Coronary artery (tissue), 2 donors: ENCODE measurements at regions not wholly inside any gene's neighbourhood (a gene's known extent, or its start where the extent isn't known, plus 50 kb on each side); places are given as distances from the start of the nearest gene placed in this dataset.
"Not testable (repeated sequence)": the region's sequence is repeated elsewhere in the genome, so short reads cannot be mapped to it uniquely, and the experiment has no call there.

Experiments used
- DNase-seq: peaks from one replicate; pipeline ENCODE4 v3.0.0-alpha.2; 2017; ENCODE audit warnings: low spot score
- H3K27ac ChIP-seq, 2 donors: fragments of 200-600 bp; sonication (generic); one replicate each; pipeline ENCODE4 v1.5.1; 2016 to 2019
- H3K4me3 ChIP-seq: fragments of 200-600 bp; sonication (generic); 2 replicates; pipeline ENCODE4 v1.5.1; 2016; ENCODE audit warnings: mild to moderate bottlenecking, moderate library complexity
- TF ChIP-seq, protein P1 (sequence below): fragments of 200-600 bp; sonication (generic); IDR thresholded peaks from one replicate; pipeline ENCODE4 v1.5.1; 2019; ENCODE audit warnings: antibody characterized with exemption

DNA sequence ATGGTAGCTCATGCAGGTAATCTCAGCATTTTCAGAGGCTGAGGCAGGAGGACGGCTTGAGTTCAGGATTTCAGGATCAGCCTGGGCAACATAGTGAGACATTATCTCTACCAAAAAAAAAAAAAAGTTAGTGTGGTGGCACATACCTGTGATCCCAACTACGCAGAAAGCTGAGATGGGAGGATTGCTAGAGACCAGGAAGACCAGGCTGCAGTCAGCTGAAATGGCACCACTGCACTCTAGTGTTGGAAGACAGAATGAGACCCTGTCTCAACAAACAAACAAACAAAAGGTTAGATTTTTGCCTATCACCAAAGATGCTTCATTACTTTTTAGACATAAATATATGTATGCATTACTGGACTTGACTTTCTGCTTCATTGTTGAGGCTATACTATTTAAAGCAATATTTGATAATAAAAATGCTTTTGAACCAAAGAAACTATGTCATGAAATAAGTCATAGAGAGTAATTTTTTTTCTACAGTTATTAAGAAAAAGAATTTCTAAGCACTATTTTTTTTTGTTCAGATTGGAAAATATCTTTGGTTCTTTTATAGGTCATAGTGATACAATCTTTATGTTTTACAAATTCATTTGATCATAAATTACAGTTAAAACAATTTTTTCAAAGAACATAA, 1180.1 kb upstream of the ATXN8OS start:
- no peak overlapping the region for H3K4me3 ChIP-seq
- TF ChIP-seq, protein P1, sequence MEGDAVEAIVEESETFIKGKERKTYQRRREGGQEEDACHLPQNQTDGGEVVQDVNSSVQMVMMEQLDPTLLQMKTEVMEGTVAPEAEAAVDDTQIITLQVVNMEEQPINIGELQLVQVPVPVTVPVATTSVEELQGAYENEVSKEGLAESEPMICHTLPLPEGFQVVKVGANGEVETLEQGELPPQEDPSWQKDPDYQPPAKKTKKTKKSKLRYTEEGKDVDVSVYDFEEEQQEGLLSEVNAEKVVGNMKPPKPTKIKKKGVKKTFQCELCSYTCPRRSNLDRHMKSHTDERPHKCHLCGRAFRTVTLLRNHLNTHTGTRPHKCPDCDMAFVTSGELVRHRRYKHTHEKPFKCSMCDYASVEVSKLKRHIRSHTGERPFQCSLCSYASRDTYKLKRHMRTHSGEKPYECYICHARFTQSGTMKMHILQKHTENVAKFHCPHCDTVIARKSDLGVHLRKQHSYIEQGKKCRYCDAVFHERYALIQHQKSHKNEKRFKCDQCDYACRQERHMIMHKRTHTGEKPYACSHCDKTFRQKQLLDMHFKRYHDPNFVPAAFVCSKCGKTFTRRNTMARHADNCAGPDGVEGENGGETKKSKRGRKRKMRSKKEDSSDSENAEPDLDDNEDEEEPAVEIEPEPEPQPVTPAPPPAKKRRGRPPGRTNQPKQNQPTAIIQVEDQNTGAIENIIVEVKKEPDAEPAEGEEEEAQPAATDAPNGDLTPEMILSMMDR, result no peak
- DNase-seq, result no peak
- no peak overlapping the region for H3K27ac ChIP-seq

DNA sequence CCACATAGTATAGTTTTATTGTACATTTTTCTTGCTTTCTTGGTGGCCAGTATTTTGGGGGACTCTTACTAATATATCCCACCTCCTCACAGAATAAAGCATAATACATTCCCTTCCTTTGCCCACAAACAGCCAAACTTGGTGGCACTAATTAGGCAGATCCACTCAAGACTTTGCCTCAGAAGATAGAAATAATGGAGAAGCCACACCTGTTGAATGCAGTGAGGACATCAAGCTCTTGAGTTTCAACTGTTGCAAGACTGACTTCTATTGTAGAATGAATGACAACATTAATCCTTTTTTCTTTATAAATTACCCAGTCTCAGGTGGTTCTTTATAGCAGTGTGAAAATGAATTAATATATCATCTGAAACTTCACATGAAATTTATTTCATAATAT, 1183.6 kb upstream of the ATXN8OS start:
- no peak for DNase-seq
- TF ChIP-seq, protein P1, result no peak
- H3K4me3 ChIP-seq, result no peak overlapping the region
- H3K27ac ChIP-seq, result no peak overlapping the region

DNA sequence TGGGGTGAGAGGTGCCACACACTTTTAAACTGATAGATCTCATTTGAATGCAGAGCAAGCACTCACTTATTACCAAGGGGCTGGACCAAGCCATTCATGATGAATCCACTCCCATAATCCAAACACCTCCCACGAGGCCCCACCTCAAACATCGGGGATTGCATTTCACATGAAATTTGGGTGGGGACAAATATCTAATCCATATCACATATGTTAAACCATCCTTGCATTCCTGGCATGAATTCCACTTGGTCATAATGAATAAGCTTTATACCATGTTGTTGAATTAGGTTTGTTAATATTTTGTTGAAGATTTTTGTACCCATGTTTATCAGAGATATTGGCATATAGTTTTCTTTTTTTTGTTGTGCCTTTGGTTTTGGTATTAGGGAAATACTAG, 1198.7 kb upstream of the ATXN8OS start:
- no peak for DNase-seq
- TF ChIP-seq, protein P1, result no peak
- Histone ChIP-seq H3K4me3 (no peak overlapping the region), H3K27ac (no peak overlapping the region)

DNA sequence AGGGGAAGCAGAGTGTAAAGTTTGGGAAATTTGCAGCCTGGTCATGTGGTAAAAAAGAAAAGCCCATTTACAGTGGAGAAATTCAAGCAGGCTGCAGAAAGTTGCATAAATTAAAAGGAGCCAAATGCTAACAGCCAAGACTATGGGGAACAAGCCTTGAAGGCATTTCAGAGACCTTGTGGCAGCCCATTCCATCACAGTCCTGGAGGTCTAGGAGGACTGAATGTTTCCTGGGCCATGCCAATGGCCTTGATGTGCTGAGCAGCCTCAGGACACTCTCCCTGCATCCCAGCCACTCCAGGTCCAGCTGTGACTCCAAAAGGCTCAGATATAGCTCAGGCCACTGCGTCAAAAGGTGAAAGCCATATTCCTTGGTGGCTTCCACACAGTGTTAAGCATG, 1202.4 kb upstream of the ATXN8OS start:
- TF ChIP-seq, protein P1, result no peak
- no peak for DNase-seq
- H3K27ac ChIP-seq, result no peak overlapping the region
- H3K4me3 ChIP-seq, result no peak overlapping the region

DNA sequence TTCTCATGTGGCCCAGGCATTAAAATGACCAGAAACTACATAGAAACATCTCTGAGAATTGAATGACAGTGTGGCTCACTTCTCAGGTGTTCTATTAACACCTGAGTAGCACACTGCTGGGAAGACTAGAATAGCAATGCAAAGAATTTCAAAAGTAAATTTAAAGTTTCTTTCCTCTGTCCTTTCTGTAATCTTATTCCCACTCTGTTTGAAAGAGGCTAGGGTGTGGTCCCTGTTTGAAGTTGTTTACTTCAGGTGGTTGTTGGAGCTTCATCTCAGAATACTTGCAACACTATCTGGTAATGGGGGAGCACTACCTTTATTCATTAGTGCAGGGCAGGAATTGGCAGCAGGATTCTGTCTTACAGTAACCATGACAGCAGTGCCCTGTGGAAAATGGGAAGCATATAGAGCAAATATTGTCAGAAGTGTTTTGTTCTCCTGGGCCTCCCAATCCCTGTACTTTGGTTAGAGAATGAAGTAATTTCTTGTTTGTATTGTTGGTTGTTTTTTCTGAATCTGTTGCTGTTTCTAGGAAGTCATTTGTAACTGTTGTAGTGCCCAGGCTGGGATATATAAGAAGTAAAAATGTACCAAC, 1210.2 kb upstream of the ATXN8OS start:
- TF ChIP-seq, protein P1, result no peak
- Histone ChIP-seq H3K4me3 (no peak overlapping the region), H3K27ac (no peak overlapping the region)
- DNase-seq, result no peak

DNA sequence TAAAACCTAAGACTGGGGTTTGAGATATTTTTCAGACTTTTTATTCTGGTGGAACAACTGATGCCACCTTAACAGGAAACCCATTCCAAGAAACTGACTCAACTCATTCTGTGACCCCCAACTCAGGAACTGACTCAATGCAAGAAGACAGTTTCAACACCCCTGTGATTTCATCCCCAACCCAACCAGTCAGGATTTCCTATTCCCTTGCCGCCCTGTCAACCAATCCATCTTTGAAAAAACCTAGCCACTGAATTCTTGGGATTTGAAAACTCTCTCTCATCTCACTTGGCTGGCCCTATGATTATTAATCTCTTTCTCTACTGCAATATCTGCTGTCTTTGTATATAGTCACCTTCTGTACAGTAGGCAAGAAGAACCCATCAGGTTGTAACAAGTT, 1211.9 kb upstream of the ATXN8OS start:
- H3K4me3 ChIP-seq, result no peak overlapping the region
- TF ChIP-seq, protein P1, result no peak
- DNase-seq, result no peak
- no peak overlapping the region for H3K27ac ChIP-seq

DNA sequence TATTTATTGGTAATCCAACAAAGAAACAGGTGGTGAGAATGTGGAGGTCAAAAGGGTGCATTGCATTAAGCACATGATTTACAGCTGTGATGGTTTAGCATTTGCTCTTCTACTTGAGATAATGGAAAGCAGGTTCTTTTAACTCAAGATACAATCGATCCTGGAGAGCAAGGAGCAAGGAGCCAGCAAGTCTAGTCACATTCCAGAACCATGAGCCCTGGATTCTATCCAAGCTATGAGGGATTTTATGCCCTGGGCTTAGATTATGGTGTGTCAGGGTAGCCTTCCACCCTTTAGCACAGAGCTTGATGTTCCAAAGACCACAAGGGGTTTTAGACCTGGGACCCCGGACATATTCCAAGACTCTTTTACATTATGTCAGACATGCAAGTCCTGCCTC, 1213.9 kb upstream of the ATXN8OS start:
- H3K27ac ChIP-seq, DNase-seq, H3K4me3 ChIP-seq: not testable (repeated sequence)

DNA sequence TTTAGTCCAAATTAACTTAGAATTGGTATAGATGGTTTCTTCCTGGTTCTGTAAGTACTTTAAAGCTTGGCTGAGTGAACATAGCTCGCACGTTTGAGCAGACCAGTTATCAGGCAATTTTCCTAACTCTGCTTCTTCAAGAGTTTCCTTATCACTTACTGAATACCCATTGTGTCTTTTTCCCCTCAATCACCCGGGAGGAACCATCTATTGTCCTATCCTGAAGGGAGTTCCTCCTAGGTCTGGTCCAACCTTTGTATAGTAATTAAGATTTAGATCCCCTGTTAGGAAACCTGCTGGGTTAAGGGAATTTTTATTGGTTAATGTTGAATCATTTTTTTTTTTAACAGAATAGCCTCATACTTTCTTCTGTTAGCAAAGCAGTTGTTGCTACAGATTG, 1215.0 kb upstream of the ATXN8OS start:
- not testable (repeated sequence) for H3K27ac ChIP-seq, H3K4me3 ChIP-seq, DNase-seq

DNA sequence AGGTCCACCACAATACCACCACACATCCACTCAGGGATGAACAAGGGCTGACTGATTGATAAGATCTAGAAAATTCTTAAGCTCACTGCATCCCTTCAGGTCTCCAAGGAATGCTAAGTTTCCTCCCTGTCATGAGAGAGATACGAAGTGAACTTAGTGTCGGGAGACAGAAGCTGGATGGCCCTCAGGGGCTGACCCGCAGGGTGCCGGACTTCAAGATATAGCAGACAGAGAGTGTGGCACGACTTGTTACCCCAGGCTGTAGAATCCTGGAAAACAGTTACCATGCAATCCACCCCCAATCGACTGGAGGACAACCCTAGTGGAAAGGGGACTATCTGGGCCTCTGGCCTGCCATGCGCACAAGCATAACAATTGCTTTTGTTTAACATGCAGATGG, 1217.5 kb upstream of the ATXN8OS start:
- not testable (repeated sequence) for H3K4me3 ChIP-seq, H3K27ac ChIP-seq, DNase-seq
